Renal pelvis (tissue), 1 donor: ENCODE measurements at regions not wholly inside any gene's neighbourhood (a gene's known extent, or its start where the extent isn't known, plus 50 kb on each side); places are given as distances from the start of the nearest gene placed in this dataset.
"Not testable (repeated sequence)": the region's sequence is repeated elsewhere in the genome, so short reads cannot be mapped to it uniquely, and the experiment has no call there.

Experiments
- DNase-seq: peaks from one replicate; pipeline ENCODE4 v3.0.0-alpha.2; 2013

- no peak for DNase-seq
Observed at GRCh38 chr1:59212706-59213105, 84.2 kb upstream of the FGGY start.

- peak; percentile 88 for DNase-seq
Observed at GRCh38 chr1:59214248-59215208, 82.4 kb upstream of the FGGY start.

GRCh38 chr1:59215766-59216291 lies 81.1 kb upstream of the FGGY start:
- DNase-seq, result no peak

DNA sequence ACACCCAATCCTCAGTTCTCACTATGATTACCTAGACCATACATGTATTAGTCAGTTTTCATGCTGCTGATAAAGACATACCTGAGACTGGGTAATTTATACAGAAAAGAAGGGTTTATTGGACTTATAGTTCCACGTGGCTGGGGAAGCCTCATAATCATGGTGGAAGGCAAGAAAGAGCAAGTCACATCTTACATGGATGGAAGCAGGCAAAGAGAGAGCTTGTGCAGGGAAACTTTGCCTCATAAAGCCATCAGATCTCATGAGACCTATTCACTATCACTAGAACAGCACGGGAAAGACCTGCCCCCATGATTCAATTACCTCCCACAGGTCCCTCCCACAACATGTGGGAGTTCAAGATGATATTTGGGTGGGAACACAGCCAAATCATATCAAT lies 79.5 kb upstream of the FGGY start:
- not testable (repeated sequence) for DNase-seq

DNA sequence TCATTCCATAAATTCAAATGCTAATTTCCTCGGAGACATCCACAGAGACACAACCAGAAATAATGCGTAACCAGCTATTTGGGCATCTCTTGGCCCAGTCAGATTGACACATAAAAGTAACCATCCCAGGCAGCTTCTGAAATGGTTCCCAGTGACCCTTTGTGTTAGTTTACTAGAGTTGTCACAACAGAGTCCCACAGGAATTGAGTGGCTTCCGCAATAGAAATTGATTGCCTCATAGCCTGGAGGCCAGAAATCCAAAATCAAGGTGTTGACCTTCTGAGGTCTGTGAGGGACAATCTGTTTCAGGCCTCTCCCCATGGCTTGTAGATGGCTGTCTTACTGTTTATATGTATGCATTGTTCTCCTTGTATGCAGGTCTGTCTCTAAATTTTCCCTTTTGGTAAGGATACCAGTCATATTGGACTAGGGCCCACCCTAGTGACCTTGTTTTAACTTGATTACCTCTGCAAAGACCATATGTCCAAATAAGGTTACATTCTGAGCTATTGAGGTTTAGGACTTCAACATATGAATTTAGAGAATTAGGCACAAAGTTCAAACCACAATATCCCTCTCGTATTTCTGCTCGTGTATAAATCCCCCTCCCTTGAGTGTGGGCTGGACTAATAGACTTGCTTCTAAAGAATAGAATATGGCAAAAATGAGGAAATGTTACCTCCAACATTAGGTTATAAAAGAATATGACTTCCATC lies 78.2 kb upstream of the FGGY start:
- no peak for DNase-seq

DNA sequence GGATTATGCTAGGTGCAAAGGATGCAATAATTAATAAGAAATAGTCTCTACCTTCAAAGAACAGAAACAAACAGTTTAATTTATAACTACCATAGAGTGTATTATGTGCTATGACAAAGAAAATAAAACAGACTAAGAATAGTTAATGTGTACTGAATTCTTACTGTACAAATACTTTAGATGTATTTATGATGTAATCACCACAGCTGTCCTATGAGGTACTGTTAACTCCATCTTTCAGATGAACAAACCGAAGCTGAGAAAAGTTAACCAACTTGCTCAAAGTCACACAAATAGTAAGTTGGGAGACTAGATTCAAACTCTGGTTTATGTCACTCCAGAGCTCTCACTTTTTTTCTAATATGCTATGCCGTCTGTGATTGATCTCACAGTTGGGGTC lies 77.0 kb upstream of the FGGY start:
- DNase-seq, result no peak

- no peak for DNase-seq
Observed at GRCh38 chr1:59220356-59220755, 76.5 kb upstream of the FGGY start.

- no peak for DNase-seq
Observed at GRCh38 chr1:59223198-59223597, 73.7 kb upstream of the FGGY start.

GRCh38 chr1:59223989-59224634 lies 72.8 kb upstream of the FGGY start:
- DNase-seq, result no peak

GRCh38 chr1:59225594-59226316 lies 71.1 kb upstream of the FGGY start:
- DNase-seq, result no peak

DNA sequence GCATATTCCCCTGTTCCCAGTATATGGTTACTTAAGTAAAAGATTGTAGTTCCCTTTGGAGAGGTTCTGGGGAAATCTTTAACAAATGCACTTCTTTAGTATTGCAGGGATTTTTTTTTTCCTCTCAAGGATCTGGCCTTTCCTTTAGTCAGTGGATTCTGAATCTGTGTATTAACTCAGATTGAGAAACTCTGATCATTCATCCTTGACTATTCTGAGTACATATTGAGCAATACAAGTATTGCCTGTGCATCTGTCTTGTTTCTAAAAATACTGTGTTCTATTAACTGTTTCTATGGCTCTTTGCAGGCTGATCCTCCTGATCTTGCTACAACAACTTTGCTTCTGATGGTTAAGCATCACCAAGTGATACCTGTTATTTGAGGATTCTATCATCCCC lies 67.8 kb upstream of the FGGY start:
- DNase-seq, result no peak

DNA sequence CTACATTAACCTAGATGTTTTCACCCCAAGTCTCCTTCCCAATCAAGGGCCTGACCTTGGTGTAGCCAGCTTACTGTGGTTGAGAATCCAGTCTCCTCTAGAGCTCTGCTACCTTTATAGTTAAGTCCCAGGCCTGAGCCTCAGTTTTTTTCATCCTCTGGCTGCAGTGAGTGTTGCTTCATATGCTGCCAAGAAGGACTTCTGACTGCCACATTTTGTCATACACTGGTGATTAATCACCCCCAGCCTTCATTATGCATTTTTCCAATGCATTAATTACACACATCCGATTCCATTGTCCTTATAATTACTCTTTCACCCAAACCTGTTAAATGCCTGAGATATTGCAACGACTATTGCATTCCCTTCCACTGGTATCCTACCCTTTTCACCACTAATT lies 66.3 kb upstream of the FGGY start:
- DNase-seq, result no peak

DNA sequence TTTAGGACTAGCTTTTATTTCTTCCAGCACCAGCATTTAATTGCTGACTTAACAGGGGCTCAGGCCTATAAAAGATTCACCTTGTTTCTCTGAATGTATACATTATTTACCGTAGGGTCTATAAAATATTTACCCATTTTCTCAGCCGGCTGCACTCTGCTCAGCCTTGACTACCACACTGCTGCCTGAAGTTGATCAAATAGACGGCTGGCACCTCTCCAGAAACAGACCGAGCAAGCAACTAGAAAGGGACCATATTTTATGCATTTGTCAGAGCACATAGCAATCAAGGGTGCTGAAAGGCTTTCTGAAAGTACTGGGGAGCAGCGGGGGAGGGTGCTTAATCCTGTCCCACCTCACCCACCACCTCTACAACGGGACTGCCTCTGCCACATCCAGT lies 64.7 kb upstream of the FGGY start:
- no peak for DNase-seq

GRCh38 chr1:59233444-59233843 lies 63.5 kb upstream of the FGGY start:
- DNase-seq, result no peak

- no peak for DNase-seq
Observed at GRCh38 chr1:59236721-59237545, 60.0 kb upstream of the FGGY start.

- no peak for DNase-seq
Observed at GRCh38 chr1:59237900-59238299, 59.0 kb upstream of the FGGY start.

DNA sequence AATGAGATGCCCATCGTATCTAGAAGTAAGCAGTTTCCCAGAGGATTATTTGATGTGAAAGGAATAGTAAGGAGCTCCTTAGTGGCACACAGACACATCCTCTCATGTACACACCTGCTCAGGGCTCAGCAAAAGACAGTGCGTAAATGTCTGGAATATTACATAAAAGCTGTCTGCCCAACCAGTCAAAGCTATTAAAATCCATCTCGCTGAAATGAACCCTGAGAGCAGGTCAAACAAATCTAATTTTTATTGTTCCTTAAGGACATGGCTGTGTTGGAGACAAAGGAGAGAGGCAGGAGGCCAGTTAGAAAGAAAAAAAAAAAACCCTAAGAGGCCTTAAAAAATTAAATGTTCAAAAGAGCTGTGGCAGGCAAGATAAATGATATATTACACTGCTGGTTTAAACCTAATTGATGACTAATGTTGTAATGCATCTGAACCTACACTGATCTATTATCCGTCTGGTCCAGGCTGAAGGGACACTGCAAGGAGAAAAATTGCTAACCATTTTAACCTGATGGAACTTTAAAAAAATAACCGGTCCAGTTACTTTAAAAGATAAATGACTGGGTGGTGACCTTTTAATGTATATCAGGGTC lies 58.5 kb upstream of the FGGY start:
- no peak for DNase-seq

DNA sequence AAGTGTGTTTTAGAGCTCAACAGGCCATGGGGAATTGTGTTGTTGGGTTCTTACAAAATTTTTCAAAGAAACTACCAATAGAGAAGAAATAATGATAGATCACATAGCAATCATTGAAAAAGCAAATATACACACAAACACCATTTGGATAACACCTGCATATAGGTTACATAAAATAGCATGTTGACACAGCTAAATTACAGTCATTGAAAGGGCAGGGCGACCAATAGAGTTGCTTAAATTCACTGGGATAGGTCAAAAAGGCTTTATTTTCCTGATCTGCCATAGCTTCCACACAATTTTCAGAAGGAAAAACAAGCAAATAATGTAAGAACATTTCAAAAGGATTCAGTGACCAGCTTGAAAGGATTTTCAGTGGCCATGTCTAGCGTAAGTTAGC lies 57.9 kb upstream of the FGGY start:
- DNase-seq, result no peak

DNA sequence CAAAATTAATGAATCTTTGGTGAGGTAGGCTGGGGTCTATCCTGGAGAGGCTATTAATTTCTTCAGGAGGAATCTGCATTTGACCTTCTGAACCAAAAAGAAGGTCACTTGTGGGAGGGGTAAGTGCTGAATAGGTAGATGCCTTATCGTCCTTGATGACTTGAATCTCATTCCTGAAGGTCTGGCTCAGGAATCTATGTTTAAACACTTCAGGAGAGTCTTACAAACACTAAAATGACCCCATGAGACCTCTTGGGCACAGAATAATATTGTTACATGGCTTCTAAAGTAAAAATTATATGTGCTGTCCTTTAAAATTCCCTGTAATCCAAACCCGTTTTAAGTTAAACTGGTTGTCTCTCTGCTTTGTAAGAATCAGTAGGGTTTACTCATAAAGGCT lies 55.0 kb upstream of the FGGY start:
- DNase-seq, result no peak

GRCh38 chr1:59242370-59242769 lies 54.5 kb upstream of the FGGY start:
- no peak for DNase-seq
